GM19463 (cell line): ENCODE measurements at regions not wholly inside any gene's neighbourhood (a gene's known extent, or its start where the extent isn't known, plus 50 kb on each side); places are given as distances from the start of the nearest gene placed in this dataset.
"Not testable (repeated sequence)": the region's sequence is repeated elsewhere in the genome, so short reads cannot be mapped to it uniquely, and the experiment has no call there.

Experiments
- ATAC-seq: cut with Tn5 transposase; IDR thresholded peaks from one replicate; pipeline ENCODE4 v1.9.1; 2021; ENCODE audit warnings: mild to moderate bottlenecking, moderate library complexity; ENCODE audit not compliant: unreplicated experiment

- no peak for ATAC-seq
Observed at GRCh38 chr11:49499117-49499516, 290.7 kb upstream of the FOLH1 start.

- no peak for ATAC-seq
Observed at GRCh38 chr11:49505231-49505630, 296.8 kb upstream of the FOLH1 start.

- ATAC-seq = peak; percentile 94
Observed at GRCh38 chr11:49526240-49526829, 317.9 kb upstream of the FOLH1 start.

- no peak for ATAC-seq
Observed at GRCh38 chr11:49533204-49533603, 324.8 kb upstream of the FOLH1 start.

- not testable (repeated sequence) for ATAC-seq
Observed at GRCh38 chr11:49538927-49539326, 330.5 kb upstream of the FOLH1 start.

- ATAC-seq = not testable (repeated sequence)
Observed at GRCh38 chr11:49558261-49558847, 350.0 kb upstream of the FOLH1 start.

GRCh38 chr11:49560593-49560992, 352.2 kb upstream of the FOLH1 start:
- not testable (repeated sequence) for ATAC-seq

GRCh38 chr11:49561240-49561880, 353.0 kb upstream of the FOLH1 start:
- not testable (repeated sequence) for ATAC-seq

- ATAC-seq = not testable (repeated sequence)
Observed at GRCh38 chr11:49562262-49562661, 353.9 kb upstream of the FOLH1 start.

GRCh38 chr11:49579492-49579891, 371.1 kb upstream of the FOLH1 start:
- ATAC-seq = not testable (repeated sequence)

- ATAC-seq = not testable (repeated sequence)
Observed at GRCh38 chr11:49585495-49585894, 366.7 kb upstream of the OR4C13 start.

GRCh38 chr11:49608892-49609291, 343.3 kb upstream of the OR4C13 start:
- ATAC-seq = not testable (repeated sequence)

- not testable (repeated sequence) for ATAC-seq
Observed at GRCh38 chr11:49623872-49624271, 328.3 kb upstream of the OR4C13 start.

- ATAC-seq = peak; percentile 44
Observed at GRCh38 chr11:49670705-49671104, 281.5 kb upstream of the OR4C13 start.

- not testable (repeated sequence) for ATAC-seq
Observed at GRCh38 chr11:49702121-49702520, 250.1 kb upstream of the OR4C13 start.

GRCh38 chr11:49750447-49750846, 201.7 kb upstream of the OR4C13 start:
- not testable (repeated sequence) for ATAC-seq

- ATAC-seq = not testable (repeated sequence)
Observed at GRCh38 chr11:49750960-49751359, 201.2 kb upstream of the OR4C13 start.

GRCh38 chr11:49780791-49781190, 171.4 kb upstream of the OR4C13 start:
- ATAC-seq = not testable (repeated sequence)

GRCh38 chr11:49782000-49782399, 170.2 kb upstream of the OR4C13 start:
- ATAC-seq = not testable (repeated sequence)

- not testable (repeated sequence) for ATAC-seq
Observed at GRCh38 chr11:49783841-49784240, 168.3 kb upstream of the OR4C13 start.

GRCh38 chr11:49789787-49790186, 162.4 kb upstream of the OR4C13 start:
- ATAC-seq = not testable (repeated sequence)

- ATAC-seq = not testable (repeated sequence)
Observed at GRCh38 chr11:49798206-49798837, 153.9 kb upstream of the OR4C13 start.
